ENCODE measurements at regions not wholly inside any gene's neighbourhood (a gene's known extent, or its start where the extent isn't known, plus 50 kb on each side); places are given as distances from the start of the nearest gene placed in this dataset.

- TF ChIP-seq MAX (IDR thresholded peaks at IDR 0.05) (no peak), KDM1A (IDR thresholded peaks at IDR 0.05; ENCODE audit: borderline replicate concordance, low read length) (no peak), CTCF (IDR thresholded peaks at IDR 0.05; ENCODE audit: control extremely low read depth in 1 of 3, insufficient read depth in 1 of 3, low read depth in 1 of 3, low read length in 3 of 3) (no peak), ATF2 (IDR thresholded peaks at IDR 0.05; ENCODE audit: low read length) (no peak), POLR2AphosphoS5 (IDR thresholded peaks at IDR 0.05; ENCODE audit: low read depth, low read length) (no peak), CBX8 (IDR thresholded peaks at IDR 0.05; ENCODE audit: borderline replicate concordance, low read depth, low read length) (no peak), TAF1 (IDR thresholded peaks at IDR 0.05; ENCODE audit: low read depth, low read length) (no peak)
Measured at GRCh38 chr3:103166890-103167289, 732.1 kb downstream of the ZPLD1 start.
